SK-N-MC (cell line): ENCODE measurements at regions not wholly inside any gene's neighbourhood (a gene's known extent, or its start where the extent isn't known, plus 50 kb on each side); places are given as distances from the start of the nearest gene placed in this dataset.
"Not testable (repeated sequence)": the region's sequence is repeated elsewhere in the genome, so short reads cannot be mapped to it uniquely, and the experiment has no call there.

Experiments used
- EZH2 ChIP-seq: fragments of 200-600 bp; sonication (generic); IDR thresholded peaks from one replicate; pipeline ENCODE4 v1.6.1; 2017; ENCODE audit warnings: antibody characterized with exemption
- FOXP2 ChIP-seq: optimal IDR thresholded peaks from 2 replicates; pipeline ENCODE3; 2011; ENCODE audit warnings: mild to moderate bottlenecking, moderate library complexity; ENCODE audit not compliant: insufficient read depth; ENCODE audit errors: extremely low read length, control extremely low read depth
- POLR2AphosphoS5 ChIP-seq: IDR thresholded peaks from 2 replicates; pipeline ENCODE4 v1.6.1; 2012; ENCODE audit warnings: mild to moderate bottlenecking, low read depth, low read length, borderline replicate concordance

DNA sequence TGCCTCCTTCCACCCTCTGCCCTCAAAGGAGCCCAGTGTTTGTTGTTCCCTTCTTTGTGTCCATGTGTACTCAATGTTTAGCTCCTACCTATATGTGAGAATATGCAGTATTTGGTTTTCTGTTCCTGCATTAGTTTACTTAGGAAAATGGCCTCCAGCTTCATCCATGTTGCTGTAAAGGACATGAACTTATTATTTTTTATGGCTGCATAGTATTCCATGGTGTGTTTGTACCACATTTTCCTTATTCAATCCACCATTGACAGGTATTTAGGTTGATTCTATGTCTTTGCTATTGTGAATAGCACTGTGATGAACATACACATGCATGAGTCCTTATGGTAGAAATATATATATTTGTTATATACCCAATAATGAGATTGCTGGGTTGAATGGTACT lies 89.2 kb downstream of the CETN3 start:
- TF ChIP-seq POLR2AphosphoS5, EZH2, FOXP2: not testable (repeated sequence)
